Right forelimb (tissue), 1 donor: ENCODE measurements at regions not wholly inside any gene's neighbourhood (a gene's known extent, or its start where the extent isn't known, plus 50 kb on each side); places are given as distances from the start of the nearest gene placed in this dataset.

ENCODE experiments used
- DNase-seq: peaks from one replicate; pipeline ENCODE4 v3.0.0-alpha.2; 2018

DNA sequence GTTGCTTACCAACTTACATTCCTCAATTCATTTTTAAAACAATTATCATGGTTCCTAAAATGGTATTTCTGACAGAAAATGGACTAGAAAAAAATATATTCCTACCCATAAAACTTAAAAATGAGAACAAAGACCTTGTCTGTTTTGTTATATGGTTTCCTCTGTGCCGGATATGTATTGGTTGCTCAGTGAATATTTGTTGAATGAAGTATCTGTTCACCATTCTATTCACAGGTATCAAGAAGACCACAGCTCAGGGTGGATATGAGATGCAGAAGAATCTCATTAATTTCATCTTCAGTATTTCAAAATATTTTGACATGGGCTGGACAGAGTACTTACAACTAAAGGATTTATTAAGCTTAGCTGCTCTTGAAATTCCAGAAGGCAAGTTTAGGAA is 58.1 kb downstream of the TUSC7 start:
- no peak for DNase-seq

DNA sequence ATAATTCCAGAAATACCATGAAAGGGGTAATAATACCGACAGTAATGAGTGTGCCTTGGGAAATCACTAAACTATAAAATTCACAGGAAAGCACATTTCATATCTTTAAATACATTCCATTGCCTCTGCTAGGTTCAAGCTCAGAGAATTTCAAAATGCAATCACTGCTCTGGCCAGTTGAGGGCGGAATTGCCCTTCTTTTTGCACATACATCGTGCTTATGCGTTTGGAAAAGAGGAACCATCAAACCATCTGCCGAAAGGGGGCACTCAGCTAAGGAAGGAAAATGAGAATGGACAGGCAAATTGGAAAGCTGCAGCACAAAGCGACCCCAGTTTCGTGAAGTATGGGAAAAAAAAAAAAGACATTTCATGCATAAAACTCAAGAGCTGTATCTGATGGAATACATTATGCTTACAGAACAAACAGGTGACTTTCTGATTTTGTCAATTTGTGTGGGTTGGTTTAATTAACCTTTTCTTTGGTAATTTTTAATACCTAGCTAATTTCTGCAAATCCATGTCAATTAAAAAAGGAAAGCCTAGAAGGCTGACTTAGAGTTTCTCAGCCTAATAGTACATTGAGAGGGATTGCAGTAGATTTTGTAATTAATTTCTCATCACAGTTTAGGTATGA is 61.4 kb downstream of the TUSC7 start:
- peak; percentile 77 for DNase-seq

DNA sequence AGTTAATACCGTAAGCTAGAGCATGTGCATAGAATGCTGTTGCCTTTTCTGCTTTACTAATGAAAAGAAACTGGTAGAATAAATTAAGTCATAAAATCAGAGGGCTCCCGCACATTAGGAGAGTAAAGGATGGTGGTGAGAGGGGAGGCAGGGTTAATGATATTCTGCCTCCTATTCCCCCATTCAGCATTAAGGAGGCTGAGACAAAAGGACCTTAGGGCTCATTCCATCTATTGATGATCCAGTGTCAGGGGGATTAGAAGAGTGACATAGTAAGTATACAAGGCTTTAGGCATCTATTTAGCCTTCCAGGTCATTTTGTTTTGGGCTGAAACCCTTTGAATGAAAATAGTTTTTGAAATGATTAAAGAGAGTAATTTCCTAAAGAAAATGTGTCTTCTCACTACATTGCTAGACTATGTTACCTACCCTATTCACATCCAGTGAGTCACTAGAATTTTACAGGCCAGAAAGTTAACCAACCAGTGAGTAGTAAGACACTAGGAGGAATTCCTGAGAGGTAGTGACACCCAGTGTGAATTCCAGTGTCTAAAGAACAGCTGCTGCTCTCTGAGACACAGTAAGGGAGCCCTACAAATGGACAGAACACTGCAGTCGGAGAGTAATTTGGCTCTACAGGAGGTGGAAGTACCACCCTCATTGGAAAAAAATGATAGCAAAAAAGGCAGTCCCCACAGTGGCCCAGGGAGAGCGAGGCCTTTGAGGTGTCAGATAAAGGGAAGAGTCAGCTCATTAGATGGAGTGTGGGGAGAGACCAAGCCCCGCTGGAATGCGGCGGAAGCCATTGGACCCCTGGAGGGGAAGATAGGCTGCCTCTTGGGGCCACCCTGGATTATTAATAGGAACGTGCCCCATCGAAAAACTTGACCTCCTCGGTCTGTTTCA is 67.6 kb downstream of the TUSC7 start:
- DNase-seq: no peak

DNA sequence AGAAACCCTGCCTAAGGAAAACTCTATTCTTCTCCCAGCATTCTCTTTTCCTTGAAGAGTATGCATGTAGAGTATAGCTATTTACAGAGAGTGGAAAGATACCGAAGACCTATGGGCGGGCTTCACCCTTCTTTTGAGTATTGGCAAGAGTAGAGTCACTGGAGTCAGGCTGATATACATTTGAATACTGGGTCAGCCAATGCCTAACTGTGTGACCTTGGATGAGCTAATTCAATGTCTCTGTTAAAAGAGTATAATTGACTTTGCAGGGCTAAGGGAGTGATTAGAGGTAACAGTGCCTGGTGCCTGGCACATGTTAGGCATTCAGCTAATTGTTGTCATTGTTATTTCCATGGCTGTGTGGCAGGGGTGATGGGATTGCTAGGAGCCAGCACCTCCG is 75.6 kb downstream of the TUSC7 start:
- no peak for DNase-seq

GRCh38 chr3:116802651-116803050 is 93.1 kb downstream of the TUSC7 start:
- DNase-seq: no peak

DNA sequence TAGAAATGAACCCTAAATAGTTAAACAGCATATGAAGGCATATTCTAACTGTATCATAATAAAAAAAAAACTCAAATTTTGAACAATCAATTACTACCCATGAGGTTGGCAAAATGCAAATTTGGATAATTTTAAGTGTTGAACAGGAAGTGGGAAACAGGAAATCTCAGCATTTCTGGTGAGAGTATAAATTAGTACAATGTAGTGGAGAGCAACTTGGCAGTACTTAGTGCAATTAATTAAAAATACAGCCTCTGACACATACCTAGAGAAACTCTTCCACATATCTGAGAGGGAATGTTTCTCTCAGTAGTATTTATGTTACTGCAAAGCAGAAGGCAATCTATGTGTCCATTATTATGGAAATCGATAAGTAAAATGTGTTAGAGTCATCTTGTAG is 96.8 kb downstream of the TUSC7 start:
- DNase-seq: no peak

DNA sequence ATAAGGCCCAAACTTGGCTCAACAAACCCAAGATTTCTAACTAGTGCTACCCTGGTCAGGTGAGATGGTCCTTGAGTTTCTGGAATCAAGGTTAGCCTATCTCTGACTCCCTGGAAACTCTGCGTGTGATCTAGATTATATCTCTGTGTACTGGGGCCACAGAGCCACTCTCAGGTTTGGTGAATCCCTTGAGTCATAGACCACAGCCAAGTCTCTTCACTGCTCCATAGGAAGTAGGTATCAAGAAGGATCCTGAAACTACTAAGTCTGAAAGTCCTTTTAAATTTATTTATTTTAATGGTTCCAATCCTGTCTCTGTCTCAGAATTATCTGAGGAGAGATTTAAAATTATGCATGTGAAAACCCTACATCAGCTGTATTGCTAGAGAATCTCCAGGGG is 99.1 kb downstream of the TUSC7 start:
- no peak for DNase-seq

GRCh38 chr3:116809208-116809607 is 99.6 kb downstream of the TUSC7 start:
- DNase-seq: no peak

DNA sequence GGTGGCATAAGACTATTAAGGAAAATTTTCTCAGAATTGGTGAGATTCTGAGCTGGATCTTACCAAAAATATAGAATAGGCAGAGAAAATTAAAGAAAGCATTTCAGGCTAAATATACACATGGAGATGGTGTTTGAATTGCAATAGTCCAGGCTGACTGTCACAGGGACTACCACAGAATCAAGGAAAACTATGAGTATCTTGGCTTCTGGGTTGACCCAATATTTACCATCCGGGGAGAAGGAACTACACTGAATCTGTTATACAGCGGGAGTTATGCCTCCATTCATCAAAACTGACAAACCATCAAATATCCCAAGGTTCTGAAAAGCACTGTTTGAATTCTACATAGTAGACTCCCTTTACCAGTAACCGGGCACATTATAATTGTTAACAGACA is 102.2 kb downstream of the TUSC7 start:
- DNase-seq: no peak

GRCh38 chr3:116812949-116813348 is 103.4 kb downstream of the TUSC7 start:
- DNase-seq: no peak

GRCh38 chr3:116815321-116815720 is 105.7 kb downstream of the TUSC7 start:
- no peak for DNase-seq

DNA sequence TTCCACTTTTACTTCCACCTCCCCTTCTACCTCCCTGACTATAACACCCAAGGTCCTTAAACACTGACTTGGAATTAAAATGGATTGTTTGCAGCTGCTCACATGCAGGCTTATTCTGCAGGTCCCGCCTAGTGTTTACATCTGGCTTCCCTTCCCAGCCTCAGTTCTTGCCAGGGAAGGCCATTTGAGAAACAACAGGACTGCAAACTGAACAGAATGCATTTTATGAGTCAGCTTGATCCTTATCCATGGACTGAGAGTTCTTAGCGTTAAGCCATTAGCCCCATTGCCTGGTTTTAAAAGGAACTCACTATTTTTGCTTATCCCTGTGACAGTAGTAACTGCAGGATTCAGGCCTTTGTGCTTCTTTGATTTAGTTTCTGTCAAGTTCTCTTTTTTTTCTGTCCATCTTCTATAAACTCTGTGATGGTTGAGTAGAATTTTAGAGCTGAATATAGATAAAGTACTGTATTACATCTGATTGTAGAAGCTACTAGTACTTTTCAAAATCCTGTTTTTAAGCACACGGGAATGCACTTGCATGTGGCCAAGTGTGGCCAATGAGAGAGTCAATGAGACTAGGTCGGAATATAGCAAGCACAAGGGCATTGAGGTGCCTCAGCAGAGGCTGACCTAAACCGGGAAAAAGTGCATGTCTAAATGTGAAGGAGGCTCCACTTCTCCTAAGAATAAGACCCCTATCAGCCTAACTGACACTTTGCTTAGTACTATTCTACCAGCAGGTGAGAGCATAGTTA is 106.4 kb downstream of the TUSC7 start:
- DNase-seq: no peak

DNA sequence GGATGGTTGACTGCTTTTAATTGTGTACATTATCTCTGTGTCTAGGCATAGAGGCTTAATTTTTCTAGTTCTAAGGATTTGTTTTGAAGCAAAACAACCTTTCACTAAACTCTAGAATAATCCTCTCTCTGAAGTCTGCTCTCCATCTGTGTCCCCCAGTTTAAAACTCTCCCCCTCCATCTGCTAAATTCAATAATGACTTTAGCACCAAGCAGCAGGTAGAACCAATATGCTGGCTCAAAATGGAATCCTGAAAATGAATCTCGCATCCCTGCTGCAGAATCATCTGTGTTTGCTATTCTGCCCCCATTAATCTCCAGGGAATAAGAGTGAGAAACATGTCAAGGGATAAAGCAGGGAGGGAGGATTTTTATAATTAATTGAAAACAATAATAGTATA is 111.8 kb downstream of the TUSC7 start:
- no peak for DNase-seq

DNA sequence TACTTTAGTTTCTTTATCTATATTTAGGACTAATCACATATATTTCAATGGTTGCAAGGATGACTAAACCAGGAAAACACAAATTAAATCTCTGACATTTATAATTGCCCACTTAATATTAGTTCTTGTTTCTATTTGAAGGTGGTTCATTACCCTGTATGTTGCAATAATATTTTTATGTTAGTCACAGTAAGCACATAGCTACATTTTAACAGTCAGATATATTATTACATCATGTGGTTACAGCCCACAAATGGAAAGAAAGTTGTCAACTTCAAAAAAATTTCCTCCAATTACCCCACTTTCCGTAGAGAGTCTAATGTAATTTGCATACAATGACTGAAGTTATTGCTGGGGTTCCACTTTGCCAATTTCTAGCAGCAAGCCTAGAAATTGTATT is 114.6 kb downstream of the TUSC7 start:
- DNase-seq: no peak

DNA sequence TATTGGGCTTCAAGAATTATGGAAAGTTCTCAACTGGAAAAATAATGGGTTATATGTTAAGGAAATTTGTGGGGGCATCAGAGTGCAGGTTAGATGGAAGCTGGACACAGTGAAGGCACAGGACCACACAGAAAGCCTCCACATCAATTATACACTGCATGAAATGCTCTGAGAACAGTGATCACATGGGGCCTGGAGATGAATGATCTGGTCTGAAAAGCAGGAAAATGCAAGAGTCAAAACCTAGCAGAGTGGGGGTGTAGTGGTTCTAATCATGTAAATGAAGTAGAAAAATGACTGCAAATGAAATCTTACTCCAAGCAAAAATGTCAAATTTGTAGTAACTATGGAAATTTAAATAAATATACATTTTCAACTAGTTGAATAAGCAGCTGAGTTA is 123.6 kb downstream of the TUSC7 start:
- no peak for DNase-seq

DNA sequence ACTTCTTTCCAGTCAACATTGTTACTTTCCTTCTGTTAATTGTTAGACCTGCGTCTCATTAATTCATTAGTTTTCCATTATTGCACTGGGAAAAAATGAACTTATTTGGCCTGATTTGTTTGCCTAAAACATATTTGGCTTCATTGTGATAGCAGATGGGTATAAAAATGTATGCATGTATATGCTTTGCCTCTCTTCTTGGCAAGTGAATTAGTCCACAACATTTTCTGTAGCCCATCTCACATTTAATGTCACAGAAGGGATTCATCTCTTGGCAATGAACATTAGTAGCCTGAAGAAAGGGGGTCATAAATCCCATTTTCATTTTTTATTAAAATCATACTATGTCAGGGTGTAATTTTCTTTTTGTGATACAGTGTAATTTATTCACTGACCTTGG is 125.2 kb downstream of the TUSC7 start:
- no peak for DNase-seq

DNA sequence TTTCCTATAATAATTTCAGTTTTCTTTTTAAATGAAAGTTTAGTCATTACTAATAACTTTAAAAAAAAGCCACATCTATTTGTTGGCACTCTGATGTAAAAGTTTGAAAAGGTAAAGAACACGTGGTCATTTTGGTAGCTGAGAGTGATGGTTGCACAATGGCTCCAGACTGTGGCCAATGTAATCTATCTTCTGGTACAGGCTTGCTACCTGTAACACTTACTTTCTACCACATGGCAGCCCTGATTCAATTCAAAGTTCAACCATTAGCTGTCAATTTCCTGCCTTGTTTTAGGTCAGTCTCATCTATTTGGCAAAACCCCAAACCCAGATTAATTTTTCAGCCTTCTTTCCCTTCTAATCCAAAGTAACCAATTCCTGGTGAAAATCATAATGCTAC is 126.1 kb downstream of the TUSC7 start:
- no peak for DNase-seq

DNA sequence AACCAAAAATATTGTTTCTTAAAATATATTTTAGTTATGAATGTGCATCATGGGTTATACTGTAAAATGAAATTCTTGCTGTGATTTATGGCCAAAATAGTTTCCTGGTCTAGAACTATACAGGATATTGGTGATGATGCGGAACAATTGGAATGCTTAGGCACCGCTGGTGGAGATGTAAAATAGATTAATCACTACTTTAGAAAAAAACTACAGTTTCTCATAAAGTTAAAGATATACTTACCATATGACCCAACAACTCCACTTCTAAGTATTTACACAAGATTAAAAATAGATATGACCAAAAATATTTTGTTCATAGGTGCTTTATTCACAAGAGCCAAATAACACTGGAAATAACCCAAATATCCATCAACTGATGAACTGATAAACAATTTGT is 126.7 kb downstream of the TUSC7 start:
- DNase-seq: no peak

- no peak for DNase-seq
Observed at GRCh38 chr3:116837483-116837882, 127.9 kb downstream of the TUSC7 start.

GRCh38 chr3:116841003-116841735 is 131.6 kb downstream of the TUSC7 start:
- DNase-seq: no peak

- no peak for DNase-seq
Observed at GRCh38 chr3:116842254-116842957, 132.8 kb downstream of the TUSC7 start.

DNA sequence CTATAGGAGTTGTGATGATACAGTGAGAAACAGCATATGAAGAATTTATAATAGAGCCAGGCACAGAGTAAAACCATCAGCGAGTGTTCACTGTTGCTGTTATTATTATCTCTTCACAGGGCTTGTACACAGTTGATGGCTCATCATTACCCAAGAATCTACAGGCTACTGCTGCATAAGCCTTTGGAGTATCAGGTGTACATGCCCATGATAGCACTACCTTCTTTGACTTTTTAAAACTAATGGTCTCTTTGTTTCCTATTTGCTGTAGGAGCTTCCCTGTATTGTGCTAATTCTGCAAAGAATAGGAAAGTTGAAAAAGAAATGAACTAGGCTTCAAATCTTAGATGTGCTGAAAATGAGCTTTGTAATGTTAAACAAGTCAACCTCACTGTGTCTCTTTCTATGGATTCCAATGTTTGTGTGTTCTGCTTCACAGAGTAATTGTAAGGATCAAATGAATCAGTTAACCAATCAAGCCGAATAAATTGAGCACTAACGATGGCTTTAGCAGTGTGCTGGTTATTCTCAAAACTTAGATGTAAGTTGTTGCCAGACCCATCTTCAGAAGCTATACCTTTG is 138.8 kb downstream of the TUSC7 start:
- DNase-seq: no peak
